ENCODE measurements at regions not wholly inside any gene's neighbourhood (a gene's known extent, or its start where the extent isn't known, plus 50 kb on each side); places are given as distances from the start of the nearest gene placed in this dataset.

DNA sequence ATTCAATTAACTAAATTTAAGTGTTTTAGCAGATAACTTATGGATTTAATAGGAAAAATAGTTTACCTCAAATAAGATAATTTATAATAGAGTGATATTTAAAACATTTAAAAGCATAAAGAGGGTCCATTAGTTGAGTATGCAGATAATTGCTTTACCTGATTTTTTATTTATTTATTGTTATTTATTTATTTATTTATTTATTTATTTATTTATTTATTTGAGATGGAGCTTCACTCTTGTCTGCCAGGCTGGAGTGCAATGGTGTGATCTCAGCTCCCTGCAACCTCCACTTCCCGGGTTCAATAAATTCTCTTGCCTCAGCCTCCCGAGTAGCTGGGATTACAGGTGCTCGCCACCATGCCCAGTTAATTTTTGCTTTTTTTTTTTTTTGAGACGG is 982.9 kb downstream of the TFAP2A start:
- TF ChIP-seq, protein P1, sequence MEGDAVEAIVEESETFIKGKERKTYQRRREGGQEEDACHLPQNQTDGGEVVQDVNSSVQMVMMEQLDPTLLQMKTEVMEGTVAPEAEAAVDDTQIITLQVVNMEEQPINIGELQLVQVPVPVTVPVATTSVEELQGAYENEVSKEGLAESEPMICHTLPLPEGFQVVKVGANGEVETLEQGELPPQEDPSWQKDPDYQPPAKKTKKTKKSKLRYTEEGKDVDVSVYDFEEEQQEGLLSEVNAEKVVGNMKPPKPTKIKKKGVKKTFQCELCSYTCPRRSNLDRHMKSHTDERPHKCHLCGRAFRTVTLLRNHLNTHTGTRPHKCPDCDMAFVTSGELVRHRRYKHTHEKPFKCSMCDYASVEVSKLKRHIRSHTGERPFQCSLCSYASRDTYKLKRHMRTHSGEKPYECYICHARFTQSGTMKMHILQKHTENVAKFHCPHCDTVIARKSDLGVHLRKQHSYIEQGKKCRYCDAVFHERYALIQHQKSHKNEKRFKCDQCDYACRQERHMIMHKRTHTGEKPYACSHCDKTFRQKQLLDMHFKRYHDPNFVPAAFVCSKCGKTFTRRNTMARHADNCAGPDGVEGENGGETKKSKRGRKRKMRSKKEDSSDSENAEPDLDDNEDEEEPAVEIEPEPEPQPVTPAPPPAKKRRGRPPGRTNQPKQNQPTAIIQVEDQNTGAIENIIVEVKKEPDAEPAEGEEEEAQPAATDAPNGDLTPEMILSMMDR (IDR thresholded peaks at IDR 0.05): no peak
- no peak for TF ChIP-seq POLR2A (IDR thresholded peaks at IDR 0.05)
